ENCODE measurements at regions not wholly inside any gene's neighbourhood (a gene's known extent, or its start where the extent isn't known, plus 50 kb on each side); places are given as distances from the start of the nearest gene placed in this dataset.

GRCh38 chr4:125041372-125041930 is 273.3 kb upstream of the FAT4 start:
- no peak overlapping the region for H3K4me3 ChIP-seq (ENCODE audit: low read depth, poor library complexity, severe bottlenecking)
- 35 to 49% methylated on average over 3 of the region's 3 CpGs for WGBS, 2 donors
- no peak for TF ChIP-seq POLR2A (IDR thresholded peaks at IDR 0.05)
- TF ChIP-seq, protein P1, sequence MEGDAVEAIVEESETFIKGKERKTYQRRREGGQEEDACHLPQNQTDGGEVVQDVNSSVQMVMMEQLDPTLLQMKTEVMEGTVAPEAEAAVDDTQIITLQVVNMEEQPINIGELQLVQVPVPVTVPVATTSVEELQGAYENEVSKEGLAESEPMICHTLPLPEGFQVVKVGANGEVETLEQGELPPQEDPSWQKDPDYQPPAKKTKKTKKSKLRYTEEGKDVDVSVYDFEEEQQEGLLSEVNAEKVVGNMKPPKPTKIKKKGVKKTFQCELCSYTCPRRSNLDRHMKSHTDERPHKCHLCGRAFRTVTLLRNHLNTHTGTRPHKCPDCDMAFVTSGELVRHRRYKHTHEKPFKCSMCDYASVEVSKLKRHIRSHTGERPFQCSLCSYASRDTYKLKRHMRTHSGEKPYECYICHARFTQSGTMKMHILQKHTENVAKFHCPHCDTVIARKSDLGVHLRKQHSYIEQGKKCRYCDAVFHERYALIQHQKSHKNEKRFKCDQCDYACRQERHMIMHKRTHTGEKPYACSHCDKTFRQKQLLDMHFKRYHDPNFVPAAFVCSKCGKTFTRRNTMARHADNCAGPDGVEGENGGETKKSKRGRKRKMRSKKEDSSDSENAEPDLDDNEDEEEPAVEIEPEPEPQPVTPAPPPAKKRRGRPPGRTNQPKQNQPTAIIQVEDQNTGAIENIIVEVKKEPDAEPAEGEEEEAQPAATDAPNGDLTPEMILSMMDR (IDR thresholded peaks at IDR 0.05) = no peak
- no peak for DNase-seq (ENCODE audit: low spot score in 2 of 2)
- intact Hi-C loops (cut with DNase I; ENCODE audit: low total_unique reads) = no loop called here

DNA sequence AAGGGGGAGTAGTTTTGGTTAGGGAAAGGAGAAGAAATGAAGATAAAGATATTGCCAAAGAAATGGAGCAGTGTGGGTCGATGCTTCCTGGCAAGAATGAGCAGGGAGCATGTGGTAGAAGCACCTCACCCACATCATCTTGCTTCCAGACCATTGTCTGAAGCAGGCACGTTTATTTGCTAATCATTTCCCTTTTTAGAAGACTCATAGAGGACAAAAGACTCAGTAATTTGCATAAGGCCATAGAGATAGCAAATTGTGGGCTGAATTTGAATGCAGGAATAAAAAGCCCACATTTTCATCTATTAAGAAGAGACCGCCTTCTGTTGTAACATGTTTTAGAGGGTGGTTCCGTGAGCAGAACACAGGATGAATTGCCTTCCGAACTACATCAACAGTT is 275.2 kb upstream of the FAT4 start:
- 58 to 59% methylated on average over 5 of the region's 5 CpGs for WGBS, 2 donors
- no peak for DNase-seq (ENCODE audit: low spot score in 2 of 2)
- H3K4me3 ChIP-seq (ENCODE audit: low read depth, poor library complexity, severe bottlenecking) = no peak overlapping the region
- intact Hi-C loops (cut with DNase I; ENCODE audit: low total_unique reads) = no loop called here
- no peak for TF ChIP-seq POLR2A (IDR thresholded peaks at IDR 0.05)
- TF ChIP-seq, protein P1 (IDR thresholded peaks at IDR 0.05) = no peak

DNA sequence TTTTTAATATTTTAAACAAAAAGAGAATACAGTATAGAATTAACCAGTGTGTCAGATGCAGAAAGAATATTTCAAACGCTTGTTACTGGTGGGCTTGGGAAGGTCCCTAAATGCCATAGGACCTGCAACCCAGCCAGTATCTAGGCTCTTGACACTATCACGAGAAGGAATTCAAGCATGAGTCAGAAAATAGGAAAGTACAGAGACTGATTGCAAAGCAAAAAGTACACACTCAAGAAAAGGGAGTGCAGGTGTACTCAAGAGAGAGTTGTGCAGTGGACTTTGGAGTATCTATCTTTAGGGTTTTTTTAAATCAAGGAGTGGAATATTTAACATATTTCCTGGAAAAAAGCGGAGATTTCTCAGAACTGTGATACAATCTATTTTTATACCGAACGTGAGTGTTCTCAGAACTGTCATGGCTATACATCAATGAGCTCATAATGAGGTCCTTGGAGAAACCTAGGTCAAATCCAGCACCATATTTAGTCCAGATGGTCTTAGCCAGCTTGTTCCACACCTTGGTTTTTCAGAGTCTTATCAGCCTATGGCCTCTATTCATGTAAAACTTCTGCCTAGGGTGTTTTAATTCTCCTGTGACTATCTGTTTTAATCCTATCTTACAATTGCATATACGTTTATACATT is 291.8 kb upstream of the FAT4 start:
- TF ChIP-seq, protein P1 (IDR thresholded peaks at IDR 0.05) = no peak
- no peak for TF ChIP-seq POLR2A (IDR thresholded peaks at IDR 0.05)
- intact Hi-C loops (cut with DNase I; ENCODE audit: low total_unique reads) = no loop called here
- H3K4me3 ChIP-seq (ENCODE audit: low read depth, poor library complexity, severe bottlenecking) = no peak overlapping the region
- DNase-seq (ENCODE audit: low spot score in 2 of 2) = no peak
- WGBS, 2 donors = 82 to 88% methylated on average over 6 of the region's 6 CpGs

- TF ChIP-seq, protein P1 (IDR thresholded peaks at IDR 0.05) = no peak
- TF ChIP-seq POLR2A (IDR thresholded peaks at IDR 0.05) = no peak
- intact Hi-C loops (cut with DNase I; ENCODE audit: low total_unique reads) = no loop called here
- 64 to 70% methylated on average over 1 of the region's 1 CpG for WGBS, 2 donors
- no peak overlapping the region for H3K4me3 ChIP-seq (ENCODE audit: low read depth, poor library complexity, severe bottlenecking)
- DNase-seq (ENCODE audit: low spot score in 2 of 2) = no peak
Measured at GRCh38 chr4:125021189-125021588, 293.6 kb upstream of the FAT4 start.

DNA sequence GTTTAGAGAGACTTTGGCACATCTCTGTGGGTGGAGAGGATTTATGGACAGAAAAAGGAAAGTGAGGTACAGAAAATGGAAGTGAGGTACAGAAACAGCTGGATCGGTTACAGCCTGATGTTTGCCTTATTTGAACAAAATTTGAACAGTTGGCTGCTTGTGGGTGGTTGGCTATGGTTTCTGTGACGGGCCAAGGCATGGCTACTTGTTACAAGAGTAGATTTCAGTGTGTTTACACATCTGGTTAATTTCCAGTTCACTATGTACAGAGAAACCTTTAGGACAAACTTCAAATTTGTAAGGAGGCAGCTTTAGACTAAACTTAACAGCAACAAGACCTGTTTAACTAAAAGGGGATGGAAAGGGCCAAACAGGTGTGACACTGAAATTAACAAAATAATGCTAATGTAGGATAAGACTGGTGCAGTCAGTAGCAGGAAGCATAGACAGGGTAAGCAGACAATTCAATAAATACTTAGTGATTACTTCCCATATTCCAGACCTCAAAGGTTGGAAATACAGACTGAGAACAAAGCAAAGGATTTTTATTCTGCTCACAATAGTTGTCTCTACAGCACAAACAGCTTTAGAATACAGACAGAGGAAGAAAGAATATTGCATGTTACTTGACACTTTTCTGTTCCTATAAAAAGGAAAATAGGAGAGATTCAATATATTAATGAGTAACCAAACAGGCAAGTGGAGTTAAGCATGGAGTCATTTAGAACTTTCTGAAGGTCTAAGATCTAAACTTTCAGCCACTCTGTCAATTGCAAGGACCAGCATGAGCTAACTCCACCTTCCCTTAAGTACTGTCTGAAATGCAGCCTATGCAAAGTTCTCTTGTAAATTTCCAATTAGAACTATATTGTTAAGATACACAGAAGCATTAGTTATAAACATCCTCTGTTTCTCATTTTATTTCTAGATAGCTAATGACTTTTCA is 294.4 kb upstream of the FAT4 start:
- TF ChIP-seq, protein P1 (IDR thresholded peaks at IDR 0.05) = no peak
- TF ChIP-seq POLR2A (IDR thresholded peaks at IDR 0.05) = no peak
- H3K4me3 ChIP-seq (ENCODE audit: low read depth, poor library complexity, severe bottlenecking) = no peak overlapping the region
- WGBS, 2 donors = 79 to 80% methylated on average over 2 of the region's 2 CpGs
- intact Hi-C loops (cut with DNase I; ENCODE audit: low total_unique reads) = no loop called here
- no peak for DNase-seq (ENCODE audit: low spot score in 2 of 2)

All from lower leg skin (tissue), 4 donors.